ENCODE measurements at regions not wholly inside any gene's neighbourhood (a gene's known extent, or its start where the extent isn't known, plus 50 kb on each side); places are given as distances from the start of the nearest gene placed in this dataset.

DNA sequence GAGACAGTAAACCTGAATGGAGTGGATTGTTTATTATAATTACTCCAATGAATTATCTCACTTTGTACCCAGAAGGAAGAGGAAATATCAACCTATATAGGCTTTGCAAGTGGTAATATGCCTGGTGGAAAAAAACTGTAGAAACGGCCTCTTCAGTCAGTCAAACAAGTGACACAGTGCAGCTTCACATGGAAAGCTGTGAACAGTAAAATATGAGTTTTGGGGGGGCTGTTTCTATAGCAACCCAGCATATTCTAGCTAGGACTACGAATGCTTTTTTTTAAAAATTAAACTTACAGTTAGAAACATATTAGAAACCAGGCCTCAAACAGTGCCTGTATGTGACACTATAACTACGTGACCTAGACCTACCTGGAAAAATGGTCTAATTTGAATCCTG, 150.1 kb downstream of the PPP1R2C start:
- Mint-ChIP-seq H3K4me1 (peaks cover 2% of the 10 kb centered on the region; the same call in 1 of the 2 replicates), H3K9me3 (peaks cover 13% of the 10 kb centered on the region), H3K27me3 (ENCODE audit: low read depth) (no peaks in the 10 kb centered on the region), H3K36me3 (peaks cover 3% of the 10 kb centered on the region; the same call in 1 of the 2 replicates), H3K27ac (no peak overlapping the region), H3K4me3 (no peak overlapping the region)
- ATAC-seq, result no peak
- ChIA-PET POLR2A (no interaction called here), CTCF (no interaction called here)
- no peak for TF ChIP-seq PRRX2 (CRISPR knock-in tag; IDR thresholded peaks at IDR 0.05)
- TF ChIP-seq, protein P1, sequence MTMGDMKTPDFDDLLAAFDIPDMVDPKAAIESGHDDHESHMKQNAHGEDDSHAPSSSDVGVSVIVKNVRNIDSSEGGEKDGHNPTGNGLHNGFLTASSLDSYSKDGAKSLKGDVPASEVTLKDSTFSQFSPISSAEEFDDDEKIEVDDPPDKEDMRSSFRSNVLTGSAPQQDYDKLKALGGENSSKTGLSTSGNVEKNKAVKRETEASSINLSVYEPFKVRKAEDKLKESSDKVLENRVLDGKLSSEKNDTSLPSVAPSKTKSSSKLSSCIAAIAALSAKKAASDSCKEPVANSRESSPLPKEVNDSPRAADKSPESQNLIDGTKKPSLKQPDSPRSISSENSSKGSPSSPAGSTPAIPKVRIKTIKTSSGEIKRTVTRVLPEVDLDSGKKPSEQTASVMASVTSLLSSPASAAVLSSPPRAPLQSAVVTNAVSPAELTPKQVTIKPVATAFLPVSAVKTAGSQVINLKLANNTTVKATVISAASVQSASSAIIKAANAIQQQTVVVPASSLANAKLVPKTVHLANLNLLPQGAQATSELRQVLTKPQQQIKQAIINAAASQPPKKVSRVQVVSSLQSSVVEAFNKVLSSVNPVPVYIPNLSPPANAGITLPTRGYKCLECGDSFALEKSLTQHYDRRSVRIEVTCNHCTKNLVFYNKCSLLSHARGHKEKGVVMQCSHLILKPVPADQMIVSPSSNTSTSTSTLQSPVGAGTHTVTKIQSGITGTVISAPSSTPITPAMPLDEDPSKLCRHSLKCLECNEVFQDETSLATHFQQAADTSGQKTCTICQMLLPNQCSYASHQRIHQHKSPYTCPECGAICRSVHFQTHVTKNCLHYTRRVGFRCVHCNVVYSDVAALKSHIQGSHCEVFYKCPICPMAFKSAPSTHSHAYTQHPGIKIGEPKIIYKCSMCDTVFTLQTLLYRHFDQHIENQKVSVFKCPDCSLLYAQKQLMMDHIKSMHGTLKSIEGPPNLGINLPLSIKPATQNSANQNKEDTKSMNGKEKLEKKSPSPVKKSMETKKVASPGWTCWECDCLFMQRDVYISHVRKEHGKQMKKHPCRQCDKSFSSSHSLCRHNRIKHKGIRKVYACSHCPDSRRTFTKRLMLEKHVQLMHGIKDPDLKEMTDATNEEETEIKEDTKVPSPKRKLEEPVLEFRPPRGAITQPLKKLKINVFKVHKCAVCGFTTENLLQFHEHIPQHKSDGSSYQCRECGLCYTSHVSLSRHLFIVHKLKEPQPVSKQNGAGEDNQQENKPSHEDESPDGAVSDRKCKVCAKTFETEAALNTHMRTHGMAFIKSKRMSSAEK (CRISPR knock-in tag; IDR thresholded peaks at IDR 0.05; ENCODE audit: borderline replicate concordance), result no peak
- TF ChIP-seq, protein P2, sequence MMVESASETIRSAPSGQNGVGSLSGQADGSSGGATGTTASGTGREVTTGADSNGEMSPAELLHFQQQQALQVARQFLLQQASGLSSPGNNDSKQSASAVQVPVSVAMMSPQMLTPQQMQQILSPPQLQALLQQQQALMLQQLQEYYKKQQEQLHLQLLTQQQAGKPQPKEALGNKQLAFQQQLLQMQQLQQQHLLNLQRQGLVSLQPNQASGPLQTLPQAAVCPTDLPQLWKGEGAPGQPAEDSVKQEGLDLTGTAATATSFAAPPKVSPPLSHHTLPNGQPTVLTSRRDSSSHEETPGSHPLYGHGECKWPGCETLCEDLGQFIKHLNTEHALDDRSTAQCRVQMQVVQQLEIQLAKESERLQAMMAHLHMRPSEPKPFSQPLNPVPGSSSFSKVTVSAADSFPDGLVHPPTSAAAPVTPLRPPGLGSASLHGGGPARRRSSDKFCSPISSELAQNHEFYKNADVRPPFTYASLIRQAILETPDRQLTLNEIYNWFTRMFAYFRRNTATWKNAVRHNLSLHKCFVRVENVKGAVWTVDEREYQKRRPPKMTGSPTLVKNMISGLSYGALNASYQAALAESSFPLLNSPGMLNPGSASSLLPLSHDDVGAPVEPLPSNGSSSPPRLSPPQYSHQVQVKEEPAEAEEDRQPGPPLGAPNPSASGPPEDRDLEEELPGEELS (CRISPR knock-in tag; IDR thresholded peaks at IDR 0.05), result no peak
- TF ChIP-seq CREB1 (CRISPR knock-in tag; IDR thresholded peaks at IDR 0.05), result no peak
- no peak for TF ChIP-seq TCF7 (CRISPR knock-in tag; IDR thresholded peaks at IDR 0.05; ENCODE audit: low read depth)
- TF ChIP-seq SOX15 (CRISPR knock-in tag; IDR thresholded peaks at IDR 0.05), result no peak
- TF ChIP-seq NFATC4 (CRISPR knock-in tag; IDR thresholded peaks at IDR 0.05), result no peak
- TF ChIP-seq ZNF396 (CRISPR knock-in tag; IDR thresholded peaks at IDR 0.05; ENCODE audit: borderline replicate concordance), result no peak
- TF ChIP-seq, protein P3, sequence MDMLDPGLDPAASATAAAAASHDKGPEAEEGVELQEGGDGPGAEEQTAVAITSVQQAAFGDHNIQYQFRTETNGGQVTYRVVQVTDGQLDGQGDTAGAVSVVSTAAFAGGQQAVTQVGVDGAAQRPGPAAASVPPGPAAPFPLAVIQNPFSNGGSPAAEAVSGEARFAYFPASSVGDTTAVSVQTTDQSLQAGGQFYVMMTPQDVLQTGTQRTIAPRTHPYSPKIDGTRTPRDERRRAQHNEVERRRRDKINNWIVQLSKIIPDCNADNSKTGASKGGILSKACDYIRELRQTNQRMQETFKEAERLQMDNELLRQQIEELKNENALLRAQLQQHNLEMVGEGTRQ (CRISPR knock-in tag; IDR thresholded peaks at IDR 0.05), result no peak
- TF ChIP-seq ZNF423 (CRISPR knock-in tag; IDR thresholded peaks at IDR 0.05), result no peak
- no peak for TF ChIP-seq SMAD4 (CRISPR knock-in tag; IDR thresholded peaks at IDR 0.05)
- TF ChIP-seq, protein P4, sequence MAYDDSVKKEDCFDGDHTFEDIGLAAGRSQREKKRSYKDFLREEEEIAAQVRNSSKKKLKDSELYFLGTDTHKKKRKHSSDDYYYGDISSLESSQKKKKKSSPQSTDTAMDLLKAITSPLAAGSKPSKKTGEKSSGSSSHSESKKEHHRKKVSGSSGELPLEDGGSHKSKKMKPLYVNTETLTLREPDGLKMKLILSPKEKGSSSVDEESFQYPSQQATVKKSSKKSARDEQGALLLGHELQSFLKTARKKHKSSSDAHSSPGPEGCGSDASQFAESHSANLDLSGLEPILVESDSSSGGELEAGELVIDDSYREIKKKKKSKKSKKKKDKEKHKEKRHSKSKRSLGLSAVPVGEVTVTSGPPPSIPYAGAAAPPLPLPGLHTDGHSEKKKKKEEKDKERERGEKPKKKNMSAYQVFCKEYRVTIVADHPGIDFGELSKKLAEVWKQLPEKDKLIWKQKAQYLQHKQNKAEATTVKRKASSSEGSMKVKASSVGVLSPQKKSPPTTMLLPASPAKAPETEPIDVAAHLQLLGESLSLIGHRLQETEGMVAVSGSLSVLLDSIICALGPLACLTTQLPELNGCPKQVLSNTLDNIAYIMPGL (CRISPR knock-in tag; IDR thresholded peaks at IDR 0.05), result no peak
- TF ChIP-seq CBFB (CRISPR knock-in tag; IDR thresholded peaks at IDR 0.05; ENCODE audit: low read depth), result no peak
- no peak for DNase-seq (ENCODE audit: low spot score)

DNA sequence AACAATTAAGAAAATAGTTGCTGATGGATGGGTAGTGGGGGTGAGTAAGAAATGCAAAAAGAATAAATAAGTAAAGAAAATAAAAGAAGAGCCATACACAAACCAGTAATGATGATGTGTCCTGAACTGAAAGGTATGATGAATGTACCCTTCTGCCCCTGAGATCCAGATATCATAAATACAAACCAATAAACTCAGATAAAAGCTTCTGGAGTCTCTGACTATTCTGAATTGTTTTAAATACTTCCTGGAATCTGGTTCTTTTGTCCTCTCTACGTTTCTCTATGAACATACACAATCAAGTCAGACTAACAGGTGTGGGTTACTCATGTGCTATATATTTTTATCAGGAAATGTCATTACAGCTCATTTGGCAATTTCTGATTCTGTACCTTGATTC, 153.4 kb downstream of the PPP1R2C start:
- ATAC-seq (no peak), DNase-seq (ENCODE audit: low spot score) (no peak)
- POLR2A ChIA-PET, result no interaction called here
- Mint-ChIP-seq H3K9me3 (peaks cover 2% of the 10 kb centered on the region; the same call in 1 of the 2 replicates), H3K27me3 (ENCODE audit: low read depth) (no peaks in the 10 kb centered on the region), H3K4me1 (peaks cover 2% of the 10 kb centered on the region; the same call in 1 of the 2 replicates), H3K27ac (no peak overlapping the region), H3K36me3 (no peaks in the 10 kb centered on the region), H3K4me3 (no peak overlapping the region)
- CTCF ChIA-PET, result no interaction called here
- no peak for TF ChIP-seq HMGA2 (CRISPR knock-in tag; IDR thresholded peaks at IDR 0.05)

DNA sequence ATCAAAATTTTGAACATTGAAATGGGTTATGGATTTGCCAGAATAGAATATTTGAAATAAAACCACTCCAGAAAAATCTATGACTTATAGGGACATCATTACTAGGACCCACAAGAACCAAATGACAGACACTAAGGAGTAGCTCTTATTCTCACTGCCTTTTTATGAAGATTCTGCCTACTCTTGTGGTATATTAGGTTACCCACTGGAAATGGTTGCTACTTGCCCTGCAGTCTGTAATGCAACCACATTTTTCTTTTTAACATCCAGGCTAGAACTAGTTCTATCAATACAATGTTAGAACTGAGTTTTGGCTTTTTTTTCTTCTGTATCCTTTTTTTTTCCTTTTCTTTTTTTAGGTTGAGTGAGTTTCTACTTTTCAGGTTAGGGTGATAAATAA, 158.9 kb downstream of the PPP1R2C start:
- ATAC-seq, result no peak
- no peak for DNase-seq (ENCODE audit: low spot score)
- peaks cover 10% of the 10 kb centered on the region for H3K36me3 Mint-ChIP-seq
- H3K27ac Mint-ChIP-seq, result no peak overlapping the region
- POLR2A ChIA-PET, result no interaction called here
- H3K4me3 Mint-ChIP-seq, result no peak overlapping the region
- CTCF ChIA-PET, result no interaction called here
- H3K4me1 Mint-ChIP-seq, result peaks cover 9% of the 10 kb centered on the region
- H3K9me3 Mint-ChIP-seq, result peaks cover 14% of the 10 kb centered on the region
- no peak for TF ChIP-seq KAT7 (CRISPR knock-in tag; IDR thresholded peaks at IDR 0.05; ENCODE audit: borderline replicate concordance)
- no peaks in the 10 kb centered on the region for H3K27me3 Mint-ChIP-seq (ENCODE audit: low read depth)

Data from WTC11 (cell line).